NCI-H128 (cell line): ENCODE measurements at regions not wholly inside any gene's neighbourhood (a gene's known extent, or its start where the extent isn't known, plus 50 kb on each side); places are given as distances from the start of the nearest gene placed in this dataset.
"Not testable (repeated sequence)": the region's sequence is repeated elsewhere in the genome, so short reads cannot be mapped to it uniquely, and the experiment has no call there.

Experiments
- DNase-seq: peaks from one replicate; lab custom pipeline; 2025; ENCODE audit not compliant: unreplicated experiment; lab: John Stamatoyannopoulos, UW

- DNase-seq = no peak
These were observed 270.9 kb downstream of the SPRY1 start for GRCh38 chr4:123667496-123667895.

- DNase-seq = no peak
These were observed 271.4 kb downstream of the SPRY1 start for GRCh38 chr4:123667991-123668390.

GRCh38 chr4:123671636-123672404 is 275.2 kb downstream of the SPRY1 start:
- DNase-seq = no peak

GRCh38 chr4:123672987-123673386 is 276.4 kb downstream of the SPRY1 start:
- no peak for DNase-seq

GRCh38 chr4:123673971-123674370 is 277.4 kb downstream of the SPRY1 start:
- no peak for DNase-seq

GRCh38 chr4:123674762-123675465 is 278.3 kb downstream of the SPRY1 start:
- no peak for DNase-seq

- no peak for DNase-seq
These were observed 279.0 kb downstream of the SPRY1 start for GRCh38 chr4:123675567-123675966.

- no peak for DNase-seq
These were observed 279.7 kb downstream of the SPRY1 start for GRCh38 chr4:123676071-123676889.

GRCh38 chr4:123676890-123677229 is 280.3 kb downstream of the SPRY1 start:
- peak; percentile 43 for DNase-seq

GRCh38 chr4:123682931-123683330 is 286.3 kb downstream of the SPRY1 start:
- DNase-seq = no peak

GRCh38 chr4:123684937-123685336 is 288.3 kb downstream of the SPRY1 start:
- DNase-seq = not testable (repeated sequence)

GRCh38 chr4:123695531-123695930 is 298.9 kb downstream of the SPRY1 start:
- DNase-seq = not testable (repeated sequence)

- DNase-seq = no peak
These were observed 300.1 kb downstream of the SPRY1 start for GRCh38 chr4:123696687-123697086.

- no peak for DNase-seq
These were observed 302.0 kb downstream of the SPRY1 start for GRCh38 chr4:123698556-123698955.

- no peak for DNase-seq
These were observed 303.5 kb downstream of the SPRY1 start for GRCh38 chr4:123699880-123700771.

GRCh38 chr4:123701131-123701575 is 304.6 kb downstream of the SPRY1 start:
- no peak for DNase-seq

GRCh38 chr4:123705419-123705818 is 308.8 kb downstream of the SPRY1 start:
- no peak for DNase-seq

- DNase-seq = no peak
These were observed 310.4 kb downstream of the SPRY1 start for GRCh38 chr4:123706973-123707372.

GRCh38 chr4:123708902-123709301 is 312.3 kb downstream of the SPRY1 start:
- no peak for DNase-seq

- no peak for DNase-seq
These were observed 312.7 kb downstream of the SPRY1 start for GRCh38 chr4:123709336-123709735.

GRCh38 chr4:123731035-123731434 is 334.4 kb downstream of the SPRY1 start:
- DNase-seq = no peak
